CD4-positive, alpha-beta T cell treated with Interleukin-6 at 100 ng/mL for 8 hours (primary cell): ENCODE measurements at regions not wholly inside any gene's neighbourhood (a gene's known extent, or its start where the extent isn't known, plus 50 kb on each side); places are given as distances from the start of the nearest gene placed in this dataset.
"Not testable (repeated sequence)": the region's sequence is repeated elsewhere in the genome, so short reads cannot be mapped to it uniquely, and the experiment has no call there.

Experiments used
- DNase-seq: peaks from one replicate; pipeline ENCODE4 v3.0.0-alpha.2; 2020; ENCODE audit warnings: mixed read lengths, low spot score

GRCh38 chr14:53285821-53286220, 132.7 kb upstream of the DDHD1 start:
- no peak for DNase-seq

GRCh38 chr14:53285064-53285463, 131.9 kb upstream of the DDHD1 start:
- DNase-seq, result no peak

GRCh38 chr14:53278602-53279506, 125.7 kb upstream of the DDHD1 start:
- no peak for DNase-seq

- no peak for DNase-seq
Measured at GRCh38 chr14:53273671-53274072, 120.5 kb upstream of the DDHD1 start.

- no peak for DNase-seq
Measured at GRCh38 chr14:53265025-53265424, 111.9 kb upstream of the DDHD1 start.

GRCh38 chr14:53260928-53261327, 107.8 kb upstream of the DDHD1 start:
- DNase-seq, result no peak

- no peak for DNase-seq
Measured at GRCh38 chr14:53260286-53260685, 107.2 kb upstream of the DDHD1 start.

GRCh38 chr14:53252141-53252540, 99.0 kb upstream of the DDHD1 start:
- no peak for DNase-seq

- DNase-seq, result no peak
Measured at GRCh38 chr14:53249059-53249458, 95.9 kb upstream of the DDHD1 start.

- DNase-seq, result no peak
Measured at GRCh38 chr14:53247596-53248370, 94.7 kb upstream of the DDHD1 start.

GRCh38 chr14:53242898-53243297, 89.8 kb upstream of the DDHD1 start:
- DNase-seq, result not testable (repeated sequence)

GRCh38 chr14:53237488-53237887, 84.4 kb upstream of the DDHD1 start:
- no peak for DNase-seq

- DNase-seq, result no peak
Measured at GRCh38 chr14:53236708-53237107, 83.6 kb upstream of the DDHD1 start.

GRCh38 chr14:53231171-53231570, 78.0 kb upstream of the DDHD1 start:
- DNase-seq, result no peak

GRCh38 chr14:53228966-53229365, 75.8 kb upstream of the DDHD1 start:
- no peak for DNase-seq

- DNase-seq, result no peak
Measured at GRCh38 chr14:53227154-53227718, 74.1 kb upstream of the DDHD1 start.

GRCh38 chr14:53226553-53226952, 73.4 kb upstream of the DDHD1 start:
- no peak for DNase-seq

- DNase-seq, result no peak
Measured at GRCh38 chr14:53220914-53221313, 67.8 kb upstream of the DDHD1 start.

GRCh38 chr14:53218161-53218560, 65.0 kb upstream of the DDHD1 start:
- no peak for DNase-seq

- peak; percentile 49 for DNase-seq
Measured at GRCh38 chr14:53217316-53217994, 64.3 kb upstream of the DDHD1 start.

GRCh38 chr14:53216955-53217315, 63.8 kb upstream of the DDHD1 start:
- DNase-seq, result not testable (repeated sequence)

GRCh38 chr14:53216478-53216877, 63.4 kb upstream of the DDHD1 start:
- not testable (repeated sequence) for DNase-seq
